NCI-H526 treated with DMSO at 0.1 percent for 48 hours (cell line): ENCODE measurements at regions not wholly inside any gene's neighbourhood (a gene's known extent, or its start where the extent isn't known, plus 50 kb on each side); places are given as distances from the start of the nearest gene placed in this dataset.
A peak's percentile ranks its signal among the peaks of the same experiment; 100 is the strongest.

Source experiments
- DNase-seq: peaks from one replicate; lab custom pipeline; 2025; lab: John Stamatoyannopoulos, UW

GRCh38 chr15:98025237-98025636 is 64.7 kb downstream of the ARRDC4 start:
- peak; percentile 4 for DNase-seq

- DNase-seq = no peak
These were observed 74.2 kb downstream of the ARRDC4 start for GRCh38 chr15:98034731-98035130.

- DNase-seq = no peak
These were observed 74.6 kb downstream of the ARRDC4 start for GRCh38 chr15:98035134-98035533.

- no peak for DNase-seq
These were observed 75.1 kb downstream of the ARRDC4 start for GRCh38 chr15:98035577-98036010.

- DNase-seq = no peak
These were observed 79.1 kb downstream of the ARRDC4 start for GRCh38 chr15:98039596-98039995.

- no peak for DNase-seq
These were observed 79.6 kb downstream of the ARRDC4 start for GRCh38 chr15:98040146-98040545.

GRCh38 chr15:98043160-98044014 is 82.9 kb downstream of the ARRDC4 start:
- no peak for DNase-seq

- DNase-seq = no peak
These were observed 91.2 kb downstream of the ARRDC4 start for GRCh38 chr15:98051734-98052133.

GRCh38 chr15:98057453-98057852 is 97.0 kb downstream of the ARRDC4 start:
- no peak for DNase-seq

GRCh38 chr15:98062869-98063268 is 102.4 kb downstream of the ARRDC4 start:
- no peak for DNase-seq

- DNase-seq = no peak
These were observed 102.8 kb downstream of the ARRDC4 start for GRCh38 chr15:98063315-98063714.

GRCh38 chr15:98063871-98064270 is 103.4 kb downstream of the ARRDC4 start:
- no peak for DNase-seq

- DNase-seq = no peak
These were observed 106.8 kb downstream of the ARRDC4 start for GRCh38 chr15:98067339-98067738.

- DNase-seq = no peak
These were observed 108.8 kb downstream of the ARRDC4 start for GRCh38 chr15:98069256-98069655.

- no peak for DNase-seq
These were observed 109.6 kb downstream of the ARRDC4 start for GRCh38 chr15:98070137-98070536.

- no peak for DNase-seq
These were observed 111.3 kb downstream of the ARRDC4 start for GRCh38 chr15:98071786-98072185.

GRCh38 chr15:98075441-98075840 is 114.9 kb downstream of the ARRDC4 start:
- DNase-seq = no peak

GRCh38 chr15:98076021-98076816 is 115.7 kb downstream of the ARRDC4 start:
- DNase-seq = no peak

- DNase-seq = no peak
These were observed 116.7 kb downstream of the ARRDC4 start for GRCh38 chr15:98077186-98077585.

- no peak for DNase-seq
These were observed 120.3 kb downstream of the ARRDC4 start for GRCh38 chr15:98080791-98081190.

GRCh38 chr15:98083203-98083910 is 122.9 kb downstream of the ARRDC4 start:
- DNase-seq = no peak

- DNase-seq = peak; percentile 13
These were observed 124.6 kb downstream of the ARRDC4 start for GRCh38 chr15:98085003-98085639.
